ENCODE measurements at regions not wholly inside any gene's neighbourhood (a gene's known extent, or its start where the extent isn't known, plus 50 kb on each side); places are given as distances from the start of the nearest gene placed in this dataset.

- H3K36me3 Mint-ChIP-seq, result no peaks in the 10 kb centered on the region
- no peak overlapping the region for H3K27ac ChIP-seq (ENCODE audit: low read depth, low read length)
- H3K27ac Mint-ChIP-seq, result no peak overlapping the region
- CTCF ChIA-PET, result no interaction called here
- no peak overlapping the region for H3K4me3 Mint-ChIP-seq
- H3K9me3 Mint-ChIP-seq, result peaks cover 0 to 30% (median 6%) of the 10 kb centered on the region in 11 donors
- no peak overlapping the region for H3K4me3 ChIP-seq (ENCODE audit: low read length)
- no peaks in the 10 kb centered on the region for H3K9me3 ChIP-seq (ENCODE audit: control insufficient read depth in 2 of 3, low read length in 3 of 3)
- ATAC-seq (no peak), DNase-seq (no peak)
- no peaks in the 10 kb centered on the region for H3K27me3 Mint-ChIP-seq
- intact Hi-C loops (cut with micrococcal nuclease), result no loop called here
- H3K4me1 Mint-ChIP-seq, result no peaks in the 10 kb centered on the region
- H3K36me3 ChIP-seq (ENCODE audit: control insufficient read depth in 2 of 3, insufficient read depth in 3 of 3, low read length in 3 of 3), result no peaks in the 10 kb centered on the region
- no peaks in the 10 kb centered on the region for H3K27me3 ChIP-seq (ENCODE audit: control insufficient read depth in 2 of 2, insufficient read depth in 2 of 2, low read length in 2 of 2)
- POLR2A ChIA-PET, result no interaction called here
- H3K4me1 ChIP-seq (ENCODE audit: control insufficient read depth in 2 of 2, insufficient read depth in 2 of 2, low read length in 2 of 2), result no peaks in the 10 kb centered on the region
Measured at GRCh38 chr3:117938974-117939373, 1095.7 kb downstream of the IGSF11 start.

- H3K4me1 Mint-ChIP-seq, result no peaks in the 10 kb centered on the region
- CTCF ChIA-PET, result no interaction called here
- DNase-seq, result no peak
- POLR2A ChIA-PET, result no interaction called here
- intact Hi-C loops (cut with micrococcal nuclease), result no loop called here
- no peak overlapping the region for H3K4me3 ChIP-seq (ENCODE audit: low read length)
- no peaks in the 10 kb centered on the region for H3K4me1 ChIP-seq (ENCODE audit: control insufficient read depth in 2 of 2, insufficient read depth in 2 of 2, low read length in 2 of 2)
- no peaks in the 10 kb centered on the region for H3K27me3 ChIP-seq (ENCODE audit: control insufficient read depth in 2 of 2, insufficient read depth in 2 of 2, low read length in 2 of 2)
- H3K9me3 Mint-ChIP-seq, result peaks cover 0 to 30% (median 6%) of the 10 kb centered on the region in 11 donors
- ATAC-seq, result no peak
- H3K27ac ChIP-seq (ENCODE audit: low read depth, low read length), result no peak overlapping the region
- no peaks in the 10 kb centered on the region for H3K36me3 Mint-ChIP-seq
- H3K9me3 ChIP-seq (ENCODE audit: control insufficient read depth in 2 of 3, low read length in 3 of 3), result no peaks in the 10 kb centered on the region
- no peak overlapping the region for H3K27ac Mint-ChIP-seq
- H3K36me3 ChIP-seq (ENCODE audit: control insufficient read depth in 2 of 3, insufficient read depth in 3 of 3, low read length in 3 of 3), result no peaks in the 10 kb centered on the region
- no peak overlapping the region for H3K4me3 Mint-ChIP-seq
- H3K27me3 Mint-ChIP-seq, result no peaks in the 10 kb centered on the region
Measured at GRCh38 chr3:117939425-117940027, 1095.1 kb downstream of the IGSF11 start.

- Mint-ChIP-seq H3K4me1 (no peaks in the 10 kb centered on the region), H3K4me3 (no peak overlapping the region), H3K9me3 (peaks cover 0 to 19% (median 6%) of the 10 kb centered on the region in 11 donors), H3K27ac (no peak overlapping the region), H3K36me3 (no peaks in the 10 kb centered on the region), H3K27me3 (no peaks in the 10 kb centered on the region)
- no peaks in the 10 kb centered on the region for H3K36me3 ChIP-seq (ENCODE audit: control insufficient read depth in 2 of 3, insufficient read depth in 3 of 3, low read length in 3 of 3)
- no peak overlapping the region for H3K4me3 ChIP-seq (ENCODE audit: low read length)
- ATAC-seq (no peak), DNase-seq (no peak)
- POLR2A ChIA-PET, result no interaction called here
- no peaks in the 10 kb centered on the region for H3K9me3 ChIP-seq (ENCODE audit: control insufficient read depth in 2 of 3, low read length in 3 of 3)
- CTCF ChIA-PET, result no interaction called here
- intact Hi-C loops (cut with micrococcal nuclease), result no loop called here
- H3K27me3 ChIP-seq (ENCODE audit: control insufficient read depth in 2 of 2, insufficient read depth in 2 of 2, low read length in 2 of 2), result no peaks in the 10 kb centered on the region
- H3K27ac ChIP-seq (ENCODE audit: low read depth, low read length), result no peak overlapping the region
- H3K4me1 ChIP-seq (ENCODE audit: control insufficient read depth in 2 of 2, insufficient read depth in 2 of 2, low read length in 2 of 2), result no peaks in the 10 kb centered on the region
Measured at GRCh38 chr3:117941015-117941414, 1093.6 kb downstream of the IGSF11 start.

- H3K27ac Mint-ChIP-seq, result no peak overlapping the region
- Histone ChIP-seq H3K36me3 (ENCODE audit: control insufficient read depth in 2 of 3, insufficient read depth in 3 of 3, low read length in 3 of 3) (no peaks in the 10 kb centered on the region), H3K4me3 (ENCODE audit: low read length) (no peak overlapping the region), H3K27me3 (ENCODE audit: control insufficient read depth in 2 of 2, insufficient read depth in 2 of 2, low read length in 2 of 2) (no peaks in the 10 kb centered on the region), H3K27ac (ENCODE audit: low read depth, low read length) (no peak overlapping the region), H3K9me3 (ENCODE audit: control insufficient read depth in 2 of 3, low read length in 3 of 3) (no peaks in the 10 kb centered on the region), H3K4me1 (ENCODE audit: control insufficient read depth in 2 of 2, insufficient read depth in 2 of 2, low read length in 2 of 2) (no peaks in the 10 kb centered on the region)
- H3K36me3 Mint-ChIP-seq, result no peaks in the 10 kb centered on the region
- H3K4me1 Mint-ChIP-seq, result no peaks in the 10 kb centered on the region
- intact Hi-C loops (cut with micrococcal nuclease), result no loop called here
- H3K9me3 Mint-ChIP-seq, result peaks cover 0 to 14% (median 6%) of the 10 kb centered on the region in 11 donors
- H3K4me3 Mint-ChIP-seq, result no peak overlapping the region
- ChIA-PET POLR2A (no interaction called here), CTCF (no interaction called here)
- DNase-seq (no peak), ATAC-seq (no peak)
- no peaks in the 10 kb centered on the region for H3K27me3 Mint-ChIP-seq
Measured at GRCh38 chr3:117941756-117942155, 1092.9 kb downstream of the IGSF11 start.

GRCh38 chr3:117954131-117954530 lies 1080.5 kb downstream of the IGSF11 start:
- Mint-ChIP-seq H3K9me3 (peaks cover 0 to 14% (median 3%) of the 10 kb centered on the region in 11 donors), H3K36me3 (no peaks in the 10 kb centered on the region), H3K27me3 (no peaks in the 10 kb centered on the region), H3K27ac (no peak overlapping the region), H3K4me1 (no peaks in the 10 kb centered on the region), H3K4me3 (no peak overlapping the region)
- intact Hi-C loops (cut with micrococcal nuclease), result no loop called here
- Histone ChIP-seq H3K27me3 (ENCODE audit: control insufficient read depth in 2 of 2, insufficient read depth in 2 of 2, low read length in 2 of 2) (no peaks in the 10 kb centered on the region), H3K27ac (ENCODE audit: low read depth, low read length) (no peak overlapping the region), H3K9me3 (ENCODE audit: control insufficient read depth in 2 of 3, low read length in 3 of 3) (no peaks in the 10 kb centered on the region), H3K4me1 (ENCODE audit: control insufficient read depth in 2 of 2, insufficient read depth in 2 of 2, low read length in 2 of 2) (no peaks in the 10 kb centered on the region), H3K36me3 (ENCODE audit: control insufficient read depth in 2 of 3, insufficient read depth in 3 of 3, low read length in 3 of 3) (no peaks in the 10 kb centered on the region), H3K4me3 (ENCODE audit: low read length) (no peak overlapping the region)
- ATAC-seq (no peak), DNase-seq (no peak)
- POLR2A ChIA-PET, result no interaction called here
- CTCF ChIA-PET, result no interaction called here

- ChIA-PET CTCF (no interaction called here), POLR2A (no interaction called here)
- H3K4me1 ChIP-seq (ENCODE audit: control insufficient read depth in 2 of 2, insufficient read depth in 2 of 2, low read length in 2 of 2), result no peaks in the 10 kb centered on the region
- H3K27ac Mint-ChIP-seq, result no peak overlapping the region
- H3K36me3 ChIP-seq (ENCODE audit: control insufficient read depth in 2 of 3, insufficient read depth in 3 of 3, low read length in 3 of 3), result no peaks in the 10 kb centered on the region
- H3K36me3 Mint-ChIP-seq, result no peaks in the 10 kb centered on the region
- no peaks in the 10 kb centered on the region for H3K27me3 Mint-ChIP-seq
- H3K4me1 Mint-ChIP-seq, result no peaks in the 10 kb centered on the region
- no peaks in the 10 kb centered on the region for H3K9me3 ChIP-seq (ENCODE audit: control insufficient read depth in 2 of 3, low read length in 3 of 3)
- DNase-seq (no peak), ATAC-seq (no peak)
- H3K4me3 ChIP-seq (ENCODE audit: low read length), result no peak overlapping the region
- no peak overlapping the region for H3K4me3 Mint-ChIP-seq
- intact Hi-C loops (cut with micrococcal nuclease), result no loop called here
- no peak overlapping the region for H3K27ac ChIP-seq (ENCODE audit: low read depth, low read length)
- H3K27me3 ChIP-seq (ENCODE audit: control insufficient read depth in 2 of 2, insufficient read depth in 2 of 2, low read length in 2 of 2), result no peaks in the 10 kb centered on the region
- H3K9me3 Mint-ChIP-seq, result peaks cover 0 to 13% (median 3%) of the 10 kb centered on the region in 11 donors
Measured at GRCh38 chr3:117955196-117955595, 1079.5 kb downstream of the IGSF11 start.

GRCh38 chr3:117958027-117958426 lies 1076.6 kb downstream of the IGSF11 start:
- Mint-ChIP-seq H3K4me1 (no peaks in the 10 kb centered on the region), H3K27me3 (no peaks in the 10 kb centered on the region), H3K9me3 (peaks cover 0 to 13% (median 1%) of the 10 kb centered on the region in 11 donors), H3K4me3 (no peak overlapping the region), H3K36me3 (no peaks in the 10 kb centered on the region), H3K27ac (no peak overlapping the region)
- H3K36me3 ChIP-seq (ENCODE audit: control insufficient read depth in 2 of 3, insufficient read depth in 3 of 3, low read length in 3 of 3), result no peaks in the 10 kb centered on the region
- POLR2A ChIA-PET, result no interaction called here
- H3K9me3 ChIP-seq (ENCODE audit: control insufficient read depth in 2 of 3, low read length in 3 of 3), result no peaks in the 10 kb centered on the region
- no peak overlapping the region for H3K4me3 ChIP-seq (ENCODE audit: low read length)
- CTCF ChIA-PET, result no interaction called here
- H3K4me1 ChIP-seq (ENCODE audit: control insufficient read depth in 2 of 2, insufficient read depth in 2 of 2, low read length in 2 of 2), result no peaks in the 10 kb centered on the region
- no peak for DNase-seq
- no peak for ATAC-seq
- H3K27ac ChIP-seq (ENCODE audit: low read depth, low read length), result no peak overlapping the region
- intact Hi-C loops (cut with micrococcal nuclease), result no loop called here
- H3K27me3 ChIP-seq (ENCODE audit: control insufficient read depth in 2 of 2, insufficient read depth in 2 of 2, low read length in 2 of 2), result no peaks in the 10 kb centered on the region

All from naive thymus-derived CD4-positive, alpha-beta T cell (primary cell).